ENCODE measurements at regions not wholly inside any gene's neighbourhood (a gene's known extent, or its start where the extent isn't known, plus 50 kb on each side); places are given as distances from the start of the nearest gene placed in this dataset.

GRCh38 chrX:39453889-39454621 lies 643.7 kb downstream of the BCOR start:
- Histone ChIP-seq H3K27me3 (ENCODE audit: control insufficient read depth in 1 of 2, insufficient read depth in 1 of 2, low read length in 2 of 2) (peaks cover 6 to 69% of the 10 kb centered on the region in 2 experiments), H2BK12ac (ENCODE audit: low read length in 2 of 2) (no peak overlapping the region), H3K79me1 (replicated peaks; ENCODE audit: low read length, poor library complexity, severe bottlenecking) (no peaks in the 10 kb centered on the region), H3K9ac (ENCODE audit: low read length) (no peak overlapping the region), H3K23ac (ENCODE audit: low read length in 2 of 2) (no peak overlapping the region), H3K4me3 (ENCODE audit: insufficient read depth in 1 of 2, low read depth in 1 of 2, low read length in 2 of 2) (no peak overlapping the region), H3K4me2 (ENCODE audit: low read length, poor library complexity, severe bottlenecking) (no peak overlapping the region), H2AK5ac (ENCODE audit: low read length, severe bottlenecking) (no peak overlapping the region), H3K36me3 (ENCODE audit: control insufficient read depth in 1 of 2, insufficient read depth in 2 of 2, low read depth in 1 of 2, low read length in 2 of 2) (no peaks in the 10 kb centered on the region), H3K27ac (ENCODE audit: low read length, poor library complexity, severe bottlenecking) (no peak overlapping the region), H4K8ac (ENCODE audit: low read length) (no peak overlapping the region), H3K14ac (ENCODE audit: low read length in 2 of 2) (no peak overlapping the region), H3K9me3 (ENCODE audit: control insufficient read depth, low read length) (peaks cover 30% of the 10 kb centered on the region), H4K91ac (ENCODE audit: low read length) (no peak overlapping the region), H2BK120ac (ENCODE audit: low read depth, low read length) (no peak overlapping the region), H2BK5ac (ENCODE audit: low read depth, low read length, poor library complexity, severe bottlenecking) (no peak overlapping the region), H3K4ac (ENCODE audit: low read depth in 1 of 2, low read length in 2 of 2) (no peak overlapping the region), H2AFZ (ENCODE audit: low read depth, low read length) (no peak overlapping the region), H2BK15ac (ENCODE audit: low read depth, poor library complexity, severe bottlenecking) (no peak overlapping the region), H3K4me1 (ENCODE audit: control insufficient read depth, insufficient read depth, low read depth, low read length) (no peaks in the 10 kb centered on the region), H3K18ac (ENCODE audit: low read depth in 1 of 2, low read length in 2 of 2) (no peak overlapping the region)
- DNase-seq, result no peak
- WGBS, result 84% methylated on average over 3 of the region's 5 CpGs

- Histone ChIP-seq H2BK120ac (ENCODE audit: low read depth, low read length) (no peak overlapping the region), H3K4ac (ENCODE audit: low read depth in 1 of 2, low read length in 2 of 2) (no peak overlapping the region), H3K9ac (ENCODE audit: low read length) (no peak overlapping the region), H3K18ac (ENCODE audit: low read depth in 1 of 2, low read length in 2 of 2) (no peak overlapping the region), H2BK5ac (ENCODE audit: low read depth, low read length, poor library complexity, severe bottlenecking) (no peak overlapping the region), H3K4me3 (ENCODE audit: insufficient read depth in 1 of 2, low read depth in 1 of 2, low read length in 2 of 2) (no peak overlapping the region), H3K79me1 (replicated peaks; ENCODE audit: low read length, poor library complexity, severe bottlenecking) (no peaks in the 10 kb centered on the region), H2BK15ac (ENCODE audit: low read depth, poor library complexity, severe bottlenecking) (no peak overlapping the region), H2AK5ac (ENCODE audit: low read length, severe bottlenecking) (no peak overlapping the region), H3K23ac (ENCODE audit: low read length in 2 of 2) (no peak overlapping the region), H2BK12ac (ENCODE audit: low read length in 2 of 2) (no peak overlapping the region), H3K14ac (ENCODE audit: low read length in 2 of 2) (no peak overlapping the region), H2AFZ (ENCODE audit: low read depth, low read length) (no peak overlapping the region), H3K27ac (ENCODE audit: low read length, poor library complexity, severe bottlenecking) (no peak overlapping the region), H3K9me3 (ENCODE audit: control insufficient read depth, low read length) (peaks cover 20% of the 10 kb centered on the region), H3K4me2 (ENCODE audit: low read length, poor library complexity, severe bottlenecking) (no peak overlapping the region), H4K91ac (ENCODE audit: low read length) (no peak overlapping the region), H3K27me3 (ENCODE audit: control insufficient read depth in 1 of 2, insufficient read depth in 1 of 2, low read length in 2 of 2) (peaks cover 9 to 74% of the 10 kb centered on the region in 2 experiments), H3K4me1 (ENCODE audit: control insufficient read depth, insufficient read depth, low read depth, low read length) (no peaks in the 10 kb centered on the region), H4K8ac (ENCODE audit: low read length) (no peak overlapping the region), H3K36me3 (ENCODE audit: control insufficient read depth in 1 of 2, insufficient read depth in 2 of 2, low read depth in 1 of 2, low read length in 2 of 2) (no peaks in the 10 kb centered on the region)
- 80% methylated on average over 1 of the region's 3 CpGs for WGBS
- DNase-seq, result no peak
Measured at GRCh38 chrX:39456894-39457604, 640.7 kb downstream of the BCOR start.

- Histone ChIP-seq H3K4me1 (ENCODE audit: control insufficient read depth, insufficient read depth, low read depth, low read length) (no peaks in the 10 kb centered on the region), H3K27ac (ENCODE audit: low read length, poor library complexity, severe bottlenecking) (no peak overlapping the region), H3K4me3 (ENCODE audit: insufficient read depth in 1 of 2, low read depth in 1 of 2, low read length in 2 of 2) (no peak overlapping the region), H2AK5ac (ENCODE audit: low read length, severe bottlenecking) (no peak overlapping the region), H3K4me2 (ENCODE audit: low read length, poor library complexity, severe bottlenecking) (no peak overlapping the region), H3K36me3 (ENCODE audit: control insufficient read depth in 1 of 2, insufficient read depth in 2 of 2, low read depth in 1 of 2, low read length in 2 of 2) (no peaks in the 10 kb centered on the region), H3K23ac (ENCODE audit: low read length in 2 of 2) (no peak overlapping the region), H2BK120ac (ENCODE audit: low read depth, low read length) (no peak overlapping the region), H3K14ac (ENCODE audit: low read length in 2 of 2) (no peak overlapping the region), H4K8ac (ENCODE audit: low read length) (no peak overlapping the region), H2BK15ac (ENCODE audit: low read depth, poor library complexity, severe bottlenecking) (no peak overlapping the region), H3K9ac (ENCODE audit: low read length) (no peak overlapping the region), H3K79me1 (replicated peaks; ENCODE audit: low read length, poor library complexity, severe bottlenecking) (no peaks in the 10 kb centered on the region), H3K9me3 (ENCODE audit: control insufficient read depth, low read length) (peaks cover 17% of the 10 kb centered on the region), H4K91ac (ENCODE audit: low read length) (no peak overlapping the region), H2AFZ (ENCODE audit: low read depth, low read length) (no peak overlapping the region), H3K18ac (ENCODE audit: low read depth in 1 of 2, low read length in 2 of 2) (no peak overlapping the region), H3K4ac (ENCODE audit: low read depth in 1 of 2, low read length in 2 of 2) (no peak overlapping the region), H2BK12ac (ENCODE audit: low read length in 2 of 2) (no peak overlapping the region), H2BK5ac (ENCODE audit: low read depth, low read length, poor library complexity, severe bottlenecking) (no peak overlapping the region), H3K27me3 (ENCODE audit: control insufficient read depth in 1 of 2, insufficient read depth in 1 of 2, low read length in 2 of 2) (peaks cover 11 to 77% of the 10 kb centered on the region in 2 experiments)
- WGBS, result 81% methylated on average over 4 of the region's 5 CpGs
- DNase-seq, result no peak
Measured at GRCh38 chrX:39458779-39459178, 639.0 kb downstream of the BCOR start.

GRCh38 chrX:39459204-39459603 lies 638.6 kb downstream of the BCOR start:
- Histone ChIP-seq H3K23ac (ENCODE audit: low read length in 2 of 2) (no peak overlapping the region), H3K36me3 (ENCODE audit: control insufficient read depth in 1 of 2, insufficient read depth in 2 of 2, low read depth in 1 of 2, low read length in 2 of 2) (no peaks in the 10 kb centered on the region), H4K91ac (ENCODE audit: low read length) (no peak overlapping the region), H3K18ac (ENCODE audit: low read depth in 1 of 2, low read length in 2 of 2) (no peak overlapping the region), H3K9ac (ENCODE audit: low read length) (no peak overlapping the region), H2AK5ac (ENCODE audit: low read length, severe bottlenecking) (no peak overlapping the region), H2BK12ac (ENCODE audit: low read length in 2 of 2) (no peak overlapping the region), H3K4me1 (ENCODE audit: control insufficient read depth, insufficient read depth, low read depth, low read length) (no peaks in the 10 kb centered on the region), H3K4me2 (ENCODE audit: low read length, poor library complexity, severe bottlenecking) (no peak overlapping the region), H3K79me1 (replicated peaks; ENCODE audit: low read length, poor library complexity, severe bottlenecking) (no peaks in the 10 kb centered on the region), H2AFZ (ENCODE audit: low read depth, low read length) (no peak overlapping the region), H2BK5ac (ENCODE audit: low read depth, low read length, poor library complexity, severe bottlenecking) (no peak overlapping the region), H3K27ac (ENCODE audit: low read length, poor library complexity, severe bottlenecking) (no peak overlapping the region), H3K4ac (ENCODE audit: low read depth in 1 of 2, low read length in 2 of 2) (no peak overlapping the region), H3K4me3 (ENCODE audit: insufficient read depth in 1 of 2, low read depth in 1 of 2, low read length in 2 of 2) (no peak overlapping the region), H3K9me3 (ENCODE audit: control insufficient read depth, low read length) (peaks cover 17% of the 10 kb centered on the region), H2BK15ac (ENCODE audit: low read depth, poor library complexity, severe bottlenecking) (no peak overlapping the region), H2BK120ac (ENCODE audit: low read depth, low read length) (no peak overlapping the region), H3K14ac (ENCODE audit: low read length in 2 of 2) (no peak overlapping the region), H4K8ac (ENCODE audit: low read length) (no peak overlapping the region), H3K27me3 (ENCODE audit: control insufficient read depth in 1 of 2, insufficient read depth in 1 of 2, low read length in 2 of 2) (peaks cover 7 to 77% of the 10 kb centered on the region in 2 experiments)
- 79% methylated on average over 3 of the region's 5 CpGs for WGBS
- DNase-seq, result no peak
